ENCODE measurements at regions not wholly inside any gene's neighbourhood (a gene's known extent, or its start where the extent isn't known, plus 50 kb on each side); places are given as distances from the start of the nearest gene placed in this dataset.

GRCh38 chr16:87077750-87078127 is 239.5 kb downstream of the C16orf95 start:
- Mint-ChIP-seq H3K4me1 (no peaks in the 10 kb centered on the region), H3K9me3 (peaks cover 14 to 37% of the 10 kb centered on the region in 2 donors), H3K27ac (no peak overlapping the region), H3K4me3 (no peak overlapping the region), H3K27me3 (peaks cover 9% of the 10 kb centered on the region)
- ATAC-seq (no peak), DNase-seq (no peak)

- no peak overlapping the region for H3K27ac Mint-ChIP-seq
- peaks cover 9% of the 10 kb centered on the region for H3K27me3 Mint-ChIP-seq
These were observed 236.5 kb downstream of the C16orf95 start for GRCh38 chr16:87080571-87081167.

GRCh38 chr16:87085441-87085840 is 231.8 kb downstream of the C16orf95 start:
- no peak for ATAC-seq
- Mint-ChIP-seq H3K27me3 (no peaks in the 10 kb centered on the region), H3K9me3 (peaks cover 19 to 25% of the 10 kb centered on the region in 2 donors), H3K27ac (no peak overlapping the region), H3K4me1 (no peaks in the 10 kb centered on the region), H3K4me3 (no peak overlapping the region)
- DNase-seq: no peak

More at GRCh38 chr16:87080571-87081167, 236.5 kb downstream of the C16orf95 start:
- Mint-ChIP-seq H3K4me3 (no peak overlapping the region), H3K4me1 (no peaks in the 10 kb centered on the region), H3K9me3 (peaks cover 19 to 41% of the 10 kb centered on the region in 2 donors)
- DNase-seq (no peak), ATAC-seq (no peak)

DNA sequence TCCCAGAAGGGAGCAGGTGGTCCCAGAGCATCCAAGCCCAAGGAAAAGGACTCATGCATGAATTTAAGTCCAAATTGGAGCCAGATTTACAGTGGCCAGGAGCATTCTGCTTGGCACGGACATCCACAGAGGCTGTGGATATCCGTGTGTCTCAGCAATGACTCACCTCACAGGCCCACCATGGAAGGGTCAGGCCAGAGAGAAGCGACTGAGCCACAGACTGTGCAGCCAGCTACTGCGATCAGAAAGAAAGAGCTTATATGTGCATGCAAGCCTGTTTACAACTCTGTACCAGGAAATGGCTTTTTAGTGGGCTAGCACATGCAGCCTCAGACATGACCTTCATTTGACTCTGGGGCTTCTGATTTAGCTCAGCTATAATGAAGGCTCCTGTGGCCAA is 231.0 kb downstream of the C16orf95 start:
- Mint-ChIP-seq H3K4me3 (no peak overlapping the region), H3K27me3 (no peaks in the 10 kb centered on the region), H3K9me3 (peaks cover 15 to 18% of the 10 kb centered on the region in 2 donors), H3K4me1 (no peaks in the 10 kb centered on the region), H3K27ac (no peak overlapping the region)
- ATAC-seq (no peak), DNase-seq (no peak)

GRCh38 chr16:87086575-87086974 is 230.6 kb downstream of the C16orf95 start:
- peaks cover 10 to 14% of the 10 kb centered on the region in 2 donors for H3K9me3 Mint-ChIP-seq
- ATAC-seq (no peak), DNase-seq (no peak)
- no peak overlapping the region for H3K4me3 Mint-ChIP-seq
- no peaks in the 10 kb centered on the region for H3K4me1 Mint-ChIP-seq
- H3K27ac Mint-ChIP-seq: peak overlapping the region in 1 of 2 donors; percentile 5
- H3K27me3 Mint-ChIP-seq: no peaks in the 10 kb centered on the region

- Mint-ChIP-seq H3K4me1 (no peaks in the 10 kb centered on the region), H3K9me3 (no peaks in the 10 kb centered on the region), H3K4me3 (no peak overlapping the region), H3K27me3 (no peaks in the 10 kb centered on the region), H3K27ac (no peak overlapping the region)
- ATAC-seq (no peak), DNase-seq (no peak)
These were observed 224.2 kb downstream of the C16orf95 start for GRCh38 chr16:87092958-87093357.

GRCh38 chr16:87093804-87094555 is 223.2 kb downstream of the C16orf95 start:
- ATAC-seq: no peak
- H3K27me3 Mint-ChIP-seq: peaks cover 7% of the 10 kb centered on the region
- H3K4me1 Mint-ChIP-seq: no peaks in the 10 kb centered on the region
- no peak for DNase-seq
- no peak overlapping the region for H3K4me3 Mint-ChIP-seq
- no peaks in the 10 kb centered on the region for H3K9me3 Mint-ChIP-seq
- no peak overlapping the region for H3K27ac Mint-ChIP-seq

GRCh38 chr16:87094556-87094865 is 222.7 kb downstream of the C16orf95 start:
- DNase-seq (no peak), ATAC-seq (no peak)
- Mint-ChIP-seq H3K9me3 (no peaks in the 10 kb centered on the region), H3K4me3 (no peak overlapping the region), H3K27ac (no peak overlapping the region), H3K27me3 (peaks cover 7% of the 10 kb centered on the region), H3K4me1 (no peaks in the 10 kb centered on the region)

DNA sequence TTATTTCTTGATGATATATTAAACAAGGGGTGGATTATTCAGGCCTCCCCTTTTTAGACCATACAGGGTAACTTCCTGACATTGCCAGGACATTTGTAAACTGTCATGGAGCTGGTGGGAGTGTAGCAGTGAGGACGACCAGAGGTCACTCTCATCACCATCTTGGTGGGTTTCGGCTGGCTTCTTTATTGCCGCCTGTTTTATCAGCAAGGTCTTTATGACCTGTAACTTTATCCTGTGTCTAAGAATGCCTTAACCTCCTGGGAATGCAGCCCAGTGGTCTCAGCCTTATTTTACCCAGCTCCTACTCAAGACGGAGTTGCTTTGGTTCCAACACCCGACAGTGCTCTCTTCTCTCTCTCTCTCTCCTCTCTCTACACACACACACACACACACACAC is 221.9 kb downstream of the C16orf95 start:
- H3K27ac Mint-ChIP-seq: no peak overlapping the region
- no peaks in the 10 kb centered on the region for H3K9me3 Mint-ChIP-seq
- no peak for ATAC-seq
- H3K4me1 Mint-ChIP-seq: no peaks in the 10 kb centered on the region
- no peak for DNase-seq
- no peak overlapping the region for H3K4me3 Mint-ChIP-seq
- H3K27me3 Mint-ChIP-seq: peaks cover 7% of the 10 kb centered on the region

GRCh38 chr16:87096746-87097333 is 220.4 kb downstream of the C16orf95 start:
- DNase-seq: no peak
- H3K4me3 Mint-ChIP-seq: no peak overlapping the region
- no peaks in the 10 kb centered on the region for H3K4me1 Mint-ChIP-seq
- no peaks in the 10 kb centered on the region for H3K9me3 Mint-ChIP-seq
- no peak overlapping the region for H3K27ac Mint-ChIP-seq
- ATAC-seq: no peak
- H3K27me3 Mint-ChIP-seq: peaks cover 7% of the 10 kb centered on the region

GRCh38 chr16:87098361-87098760 is 218.8 kb downstream of the C16orf95 start:
- Mint-ChIP-seq H3K4me1 (no peaks in the 10 kb centered on the region), H3K27me3 (peaks cover 7% of the 10 kb centered on the region), H3K9me3 (no peaks in the 10 kb centered on the region), H3K27ac (no peak overlapping the region), H3K4me3 (no peak overlapping the region)
- no peak for ATAC-seq
- no peak for DNase-seq

DNA sequence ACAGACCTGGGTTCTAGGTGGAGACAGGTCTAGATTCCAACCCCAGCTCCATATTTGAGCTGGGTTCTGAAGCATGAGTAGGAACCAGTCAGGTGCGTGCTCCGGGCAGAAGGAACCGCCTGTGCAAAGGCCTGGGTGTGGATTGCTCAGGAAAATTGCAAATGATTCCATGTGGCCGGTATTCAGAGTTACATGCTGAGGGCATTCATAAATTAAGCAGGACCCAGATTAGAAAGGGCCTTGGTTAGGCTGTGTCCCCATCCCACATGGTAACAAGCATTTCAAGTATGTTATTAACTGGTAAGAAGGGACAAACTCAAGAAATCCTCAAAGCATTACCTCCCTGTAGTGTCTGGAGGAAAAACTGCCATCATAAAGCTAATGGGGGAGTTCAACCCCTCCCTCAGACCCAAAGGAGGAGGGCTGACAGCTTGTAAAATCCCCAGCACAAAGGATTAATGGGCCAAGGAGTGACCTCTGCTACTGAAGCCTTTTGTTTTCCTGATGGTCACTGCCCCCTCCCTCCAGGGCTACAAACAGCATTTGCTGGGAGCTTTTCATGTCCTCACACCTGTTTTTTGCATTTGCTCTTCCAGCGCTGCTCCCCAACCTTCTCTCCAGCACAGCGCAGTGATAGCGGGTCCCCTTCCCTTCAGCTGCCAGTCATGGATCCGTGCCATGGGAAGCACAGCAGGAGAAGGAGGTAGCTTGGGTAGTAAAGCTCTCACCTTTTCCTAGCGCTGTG is 218.0 kb downstream of the C16orf95 start:
- ATAC-seq (no peak), DNase-seq (no peak)
- no peaks in the 10 kb centered on the region for H3K9me3 Mint-ChIP-seq
- H3K27ac Mint-ChIP-seq: no peak overlapping the region
- H3K27me3 Mint-ChIP-seq: peaks cover 7% of the 10 kb centered on the region
- H3K4me3 Mint-ChIP-seq: no peak overlapping the region
- H3K4me1 Mint-ChIP-seq: no peaks in the 10 kb centered on the region

- ATAC-seq (no peak), DNase-seq (no peak)
- Mint-ChIP-seq H3K27ac (no peak overlapping the region), H3K9me3 (peaks cover 4 to 7% of the 10 kb centered on the region in 2 donors), H3K27me3 (peaks cover 14% of the 10 kb centered on the region), H3K4me3 (no peak overlapping the region), H3K4me1 (no peaks in the 10 kb centered on the region)
These were observed 216.7 kb downstream of the C16orf95 start for GRCh38 chr16:87100306-87101058.

DNA sequence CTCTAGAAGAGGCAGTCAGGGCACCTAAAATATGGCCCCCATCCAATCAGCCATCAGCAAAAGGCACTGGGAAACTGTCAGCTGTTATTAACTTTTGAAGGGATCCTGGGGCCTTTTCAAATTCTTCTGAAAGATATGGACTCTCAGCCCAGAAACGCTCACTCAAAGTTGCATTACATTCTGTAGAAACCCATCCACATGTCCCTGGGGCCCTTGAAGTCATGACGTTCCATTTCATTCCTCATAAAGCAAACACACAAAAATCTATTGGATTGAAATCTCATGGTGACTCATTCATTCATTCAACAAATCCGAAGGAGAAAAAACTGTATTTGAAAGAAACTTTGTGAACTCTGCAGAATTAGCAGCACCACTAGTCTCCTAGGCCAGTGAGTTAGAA is 215.3 kb downstream of the C16orf95 start:
- H3K9me3 Mint-ChIP-seq: peaks cover 4 to 7% of the 10 kb centered on the region in 2 donors
- H3K27me3 Mint-ChIP-seq: peaks cover 14% of the 10 kb centered on the region
- no peak for DNase-seq
- ATAC-seq: no peak
- no peaks in the 10 kb centered on the region for H3K4me1 Mint-ChIP-seq
- H3K4me3 Mint-ChIP-seq: no peak overlapping the region
- H3K27ac Mint-ChIP-seq: no peak overlapping the region

DNA sequence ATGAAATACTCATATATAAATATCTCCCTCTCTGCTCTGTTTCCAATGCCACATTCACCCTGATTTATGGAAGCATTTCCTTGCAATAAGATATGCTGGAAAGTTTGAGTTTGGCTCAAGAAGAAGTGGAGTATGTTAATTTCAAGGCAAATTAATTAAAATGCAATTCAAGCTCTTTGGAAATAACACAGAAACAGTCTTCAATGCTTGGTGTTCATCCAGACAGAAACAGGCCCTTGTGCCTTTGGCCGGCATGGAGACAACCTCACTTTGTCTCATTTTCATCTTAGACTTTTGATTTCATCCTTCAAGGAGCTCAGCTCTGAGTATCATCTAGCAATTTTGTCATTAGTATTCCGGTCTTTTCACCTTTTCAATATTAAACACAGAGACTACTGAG is 210.0 kb downstream of the C16orf95 start:
- H3K4me1 Mint-ChIP-seq: no peaks in the 10 kb centered on the region
- H3K27ac Mint-ChIP-seq: no peak overlapping the region
- no peak overlapping the region for H3K4me3 Mint-ChIP-seq
- peaks cover 23% of the 10 kb centered on the region for H3K27me3 Mint-ChIP-seq
- no peak for DNase-seq
- H3K9me3 Mint-ChIP-seq: peaks cover 4 to 7% of the 10 kb centered on the region in 2 donors
- no peak for ATAC-seq
